H1 (cell line): ENCODE measurements at regions not wholly inside any gene's neighbourhood (a gene's known extent, or its start where the extent isn't known, plus 50 kb on each side); places are given as distances from the start of the nearest gene placed in this dataset.

ENCODE experiments used
- CTCF ChIA-PET: fragments of 300-600 bp; sonication (Branson Sonifier 250); formaldehyde crosslinking; loops from one replicate; lab custom pipeline; 2021; ENCODE audit not compliant: partially characterized antibody; lab: Charles Lee
- POLR2A ChIA-PET: fragments of 300-600 bp; sonication (Branson Sonifier 250); formaldehyde crosslinking; loops from one replicate; lab custom pipeline; 2021; ENCODE audit warnings: inconsistent platforms; ENCODE audit not compliant: partially characterized antibody; lab: Charles Lee
- DNase-seq, 2 experiments: peaks; one replicate each; pipeline versions ENCODE4 v3.0.0 to v3.0.0-alpha.2; 2010 to 2022; ENCODE audit warnings: low spot score in 2 of 2, low read depth in 1 of 2, mixed read lengths in 1 of 2
- FAIRE-seq: peaks from 2 replicates; lab custom pipeline; 2011; peaks lifted over from hg19 to GRCh38; lab: Jason Lieb, UNC
- H2AFZ ChIP-seq: 2 replicates; pipeline ENCODE4 v1.8.1; 2012; ENCODE audit warnings: low read length, inconsistent platforms
- H2AK5ac ChIP-seq: 2 replicates; pipeline ENCODE4 v1.6.1; 2013; ENCODE audit warnings: low read depth, low read length
- H2BK120ac ChIP-seq: replicated peaks from 2 replicates; pipeline ENCODE3; 2013; ENCODE audit warnings: low read depth, low read length, inconsistent platforms
- H2BK12ac ChIP-seq: 2 replicates; pipeline ENCODE4 v1.6.1; 2013; ENCODE audit warnings: low read depth, low read length
- H2BK15ac ChIP-seq: 2 replicates; pipeline ENCODE4 v1.6.1; 2013; ENCODE audit warnings: low read length
- H2BK20ac ChIP-seq: 2 replicates; pipeline ENCODE4 v1.6.1; 2013; ENCODE audit warnings: low read length
- H2BK5ac ChIP-seq: 2 replicates; pipeline ENCODE4 v1.6.1; 2013; ENCODE audit warnings: low read depth, low read length
- H3K14ac ChIP-seq: 2 replicates; pipeline ENCODE4 v1.6.1; 2013; ENCODE audit warnings: inconsistent platforms; ENCODE audit not compliant: insufficient read length
- H3K18ac ChIP-seq: 2 replicates; pipeline ENCODE4 v1.6.1; 2013; ENCODE audit warnings: low read length; ENCODE audit errors: extremely low read depth
- H3K23ac ChIP-seq: 2 replicates; pipeline ENCODE4 v1.6.1; 2013; ENCODE audit warnings: inconsistent platforms; ENCODE audit not compliant: insufficient read length
- H3K23me2 ChIP-seq: 2 replicates; pipeline ENCODE4 v1.6.1; 2013; ENCODE audit warnings: low read depth, low read length
- H3K27ac ChIP-seq: 2 replicates; pipeline ENCODE4 v1.6.1; 2011; ENCODE audit warnings: low read depth, low read length, inconsistent platforms
- H3K27me3 ChIP-seq, 4 experiments: replicated peaks in 1 of 4; 1 replicate in 1 of 4; 2 replicates in 3 of 4; pipeline versions ENCODE4 v1.6.1 to v1.8.1; 2011 to 2013; ENCODE audit warnings: low read length in 3 of 4, mild to moderate bottlenecking in 3 of 4, inconsistent platforms in 2 of 4, mixed read lengths in 2 of 4, moderate library complexity in 1 of 4; ENCODE audit not compliant: control insufficient read depth in 3 of 4, insufficient read depth in 3 of 4; ENCODE audit errors: extremely low read depth in 1 of 4
- H3K36me3 ChIP-seq, 4 experiments: 2 replicates each; pipeline versions ENCODE4 v1.6.1 to v1.8.1; 2011 to 2013; ENCODE audit warnings: mild to moderate bottlenecking in 4 of 4, low read length in 3 of 4, moderate library complexity in 2 of 4, control low read depth in 1 of 4, inconsistent platforms in 1 of 4; ENCODE audit not compliant: insufficient read depth in 4 of 4, control insufficient read depth in 2 of 4
- H3K4ac ChIP-seq: replicated peaks from 2 replicates; pipeline ENCODE3; 2013; ENCODE audit warnings: low read length, low read depth, mixed read lengths, inconsistent platforms; ENCODE audit not compliant: insufficient read length
- H3K4me1 ChIP-seq, 4 experiments: replicated peaks in 1 of 4; 1 replicate in 1 of 4; 2 replicates in 3 of 4; pipeline versions ENCODE4 v1.6.1 to v1.8.1; 2011 to 2013; ENCODE audit warnings: low read length in 3 of 4, inconsistent platforms in 2 of 4, mixed read lengths in 1 of 4; ENCODE audit not compliant: insufficient read depth in 4 of 4, control insufficient read depth in 3 of 4
- H3K4me2 ChIP-seq, 2 experiments: 2 replicates each; pipeline versions ENCODE4 v1.6.1 to v1.8.1; 2011 to 2013; ENCODE audit warnings: low read depth in 2 of 2, low read length in 2 of 2, control low read depth in 1 of 2, inconsistent platforms in 1 of 2, mild to moderate bottlenecking in 1 of 2; ENCODE audit not compliant: insufficient read depth in 1 of 2
- H3K4me3 ChIP-seq, 4 experiments: fragments of 200-600, 300-600 bp in 1 of 4; sonication (generic), shearing (Covaris generic), sonication (Bioruptor Twin) in 1 of 4; 2 replicates each; pipeline versions ENCODE4 v1.5.1 to v1.8.1; 2011 to 2016; ENCODE audit warnings: low read length in 4 of 4, low read depth in 3 of 4, control low read depth in 2 of 4, inconsistent platforms in 2 of 4, mild to moderate bottlenecking in 2 of 4, mixed read lengths in 1 of 4, moderate library complexity in 1 of 4; ENCODE audit not compliant: insufficient read depth in 2 of 4; ENCODE audit errors: extremely low read depth in 1 of 4
- H3K56ac ChIP-seq: replicated peaks from 2 replicates; pipeline ENCODE3; 2013; ENCODE audit warnings: low read depth, mild to moderate bottlenecking, mixed read lengths, low read length, inconsistent platforms; ENCODE audit not compliant: insufficient read length
- H3K79me1 ChIP-seq: 2 replicates; pipeline ENCODE4 v1.6.1; 2013; ENCODE audit warnings: low read depth, low read length, control low read depth
- H3K79me2 ChIP-seq, 2 experiments: 2 replicates each; pipeline versions ENCODE4 v1.6.1 to v1.8.1; 2012 to 2013; ENCODE audit warnings: low read length in 2 of 2, mild to moderate bottlenecking in 2 of 2, inconsistent platforms in 1 of 2; ENCODE audit not compliant: insufficient read depth in 2 of 2, control insufficient read depth in 1 of 2
- H3K9ac ChIP-seq, 4 experiments: replicated peaks in 1 of 4; 1 replicate in 1 of 4; 2 replicates in 3 of 4; pipeline versions ENCODE4 v1.6.1 to v1.8.1; 2011 to 2013; ENCODE audit warnings: low read depth in 3 of 4, low read length in 3 of 4, control low read depth in 2 of 4, mild to moderate bottlenecking in 2 of 4, moderate library complexity in 2 of 4, inconsistent platforms in 1 of 4; ENCODE audit errors: extremely low read depth in 1 of 4
- H3K9me3 ChIP-seq, 2 experiments: 2 replicates each; pipeline versions ENCODE4 v1.6.1 to v1.8.1; 2012 to 2013; ENCODE audit warnings: mild to moderate bottlenecking in 2 of 2, moderate library complexity in 2 of 2, control low read depth in 1 of 2, inconsistent platforms in 1 of 2, low read depth in 1 of 2, low read length in 1 of 2, mixed read lengths in 1 of 2; ENCODE audit not compliant: insufficient read depth in 2 of 2
- H4K20me1 ChIP-seq, 2 experiments: replicated peaks in 1 of 2; 2 replicates each; pipeline versions ENCODE3 to v1.8.1; 2011 to 2013; ENCODE audit warnings: inconsistent platforms in 2 of 2, low read length in 2 of 2, mild to moderate bottlenecking in 1 of 2; ENCODE audit not compliant: insufficient read depth in 2 of 2, control insufficient read depth in 1 of 2
- H4K5ac ChIP-seq: 2 replicates; pipeline ENCODE4 v1.6.1; 2013; ENCODE audit warnings: low read length, low read depth, mixed read lengths, inconsistent platforms; ENCODE audit not compliant: insufficient read length
- H4K8ac ChIP-seq: 2 replicates; pipeline ENCODE4 v1.8.0; 2013; ENCODE audit warnings: mild to moderate bottlenecking, moderate library complexity, low read length, inconsistent platforms; ENCODE audit not compliant: insufficient read depth; ENCODE audit errors: extremely low read depth
- H4K91ac ChIP-seq: replicated peaks from 2 replicates; pipeline ENCODE3; 2013; ENCODE audit warnings: low read length, mixed read lengths, inconsistent platforms; ENCODE audit not compliant: insufficient read length
- HDAC6 ChIP-seq: IDR thresholded peaks from one replicate; pipeline ENCODE4 v1.7.1; 2012; ENCODE audit warnings: low read depth, mild to moderate bottlenecking, inconsistent platforms, low read length, moderate library complexity
- TAF1 ChIP-seq: IDR thresholded peaks from 2 replicates; pipeline ENCODE4 v1.6.1; 2011; ENCODE audit warnings: mild to moderate bottlenecking, low read depth, low read length
- WGBS, 2 experiments: shearing (Covaris generic) in 1 of 2; methylation state at CpG; one replicate each; pipeline versions ENCODE4 v1.1.6 to v1.1.7; 2013 to 2015; ENCODE audit warnings: low lambda C conversion rate in 2 of 2, mixed read lengths in 2 of 2, inconsistent platforms in 1 of 2, low coverage in 1 of 2, missing lambda C conversion rate in 1 of 2; ENCODE audit not compliant: insufficient replicate concordance in 2 of 2, insufficient coverage in 1 of 2, insufficient read length in 1 of 2; ENCODE audit errors: extremely low coverage in 1 of 2, missing lambda C conversion rate in 1 of 2; 5-methylcytosine and 5-hydroxymethylcytosine counted together

GRCh38 chr21:19535356-19535755, 1131.8 kb upstream of the TMPRSS15 start:
- Histone ChIP-seq H3K4me3 (no peak overlapping the region), H2BK12ac (no peak overlapping the region), H3K79me2 (no peaks in the 10 kb centered on the region), H4K91ac (no peak overlapping the region), H3K9me3 (no peaks in the 10 kb centered on the region), H3K27ac (no peak overlapping the region), H2BK20ac (no peak overlapping the region), H2BK15ac (no peak overlapping the region), H3K9ac (no peak overlapping the region), H4K20me1 (no peaks in the 10 kb centered on the region), H2BK120ac (no peak overlapping the region), H3K4me2 (no peak overlapping the region), H3K14ac (no peak overlapping the region), H3K18ac (no peak overlapping the region), H3K27me3 (no peaks in the 10 kb centered on the region), H3K4me1 (no peaks in the 10 kb centered on the region), H2BK5ac (no peak overlapping the region), H3K23ac (no peak overlapping the region), H3K56ac (no peak overlapping the region), H3K36me3 (no peaks in the 10 kb centered on the region), H3K79me1 (no peaks in the 10 kb centered on the region), H3K23me2 (no peaks in the 10 kb centered on the region), H3K4ac (no peak overlapping the region), H4K8ac (no peak overlapping the region), H2AFZ (no peak overlapping the region), H4K5ac (no peak overlapping the region), H2AK5ac (no peak overlapping the region)
- ChIA-PET POLR2A (no interaction called here), CTCF (no interaction called here)
- FAIRE-seq (no peak), DNase-seq (no peak)
- 100% methylated on average over 3 of the region's 3 CpGs; no CpG with 5 or more reads in 1 of the 2 experiments for WGBS, 2 experiments
- no peak for TF ChIP-seq TAF1
- no peak for TF ChIP-seq HDAC6
